ENCODE measurements at regions not wholly inside any gene's neighbourhood (a gene's known extent, or its start where the extent isn't known, plus 50 kb on each side); places are given as distances from the start of the nearest gene placed in this dataset.
"Not testable (repeated sequence)": the region's sequence is repeated elsewhere in the genome, so short reads cannot be mapped to it uniquely, and the experiment has no call there.

- intact Hi-C loops (cut with DNase I): no loop called here
- DNase-seq: no peak
These were observed 128.9 kb upstream of the TMEM164 start for GRCh38 chrX:109873983-109874382.

GRCh38 chrX:109874548-109874947, 128.4 kb upstream of the TMEM164 start:
- intact Hi-C loops (cut with DNase I): no loop called here

GRCh38 chrX:109875831-109876230, 127.1 kb upstream of the TMEM164 start:
- intact Hi-C loops (cut with DNase I): no loop called here
- DNase-seq: no peak

More at GRCh38 chrX:109874548-109874947, 128.4 kb upstream of the TMEM164 start:
- no peak for DNase-seq

- no peak for DNase-seq
- intact Hi-C loops (cut with DNase I): no loop called here
These were observed 124.7 kb upstream of the TMEM164 start for GRCh38 chrX:109878236-109878635.

DNA sequence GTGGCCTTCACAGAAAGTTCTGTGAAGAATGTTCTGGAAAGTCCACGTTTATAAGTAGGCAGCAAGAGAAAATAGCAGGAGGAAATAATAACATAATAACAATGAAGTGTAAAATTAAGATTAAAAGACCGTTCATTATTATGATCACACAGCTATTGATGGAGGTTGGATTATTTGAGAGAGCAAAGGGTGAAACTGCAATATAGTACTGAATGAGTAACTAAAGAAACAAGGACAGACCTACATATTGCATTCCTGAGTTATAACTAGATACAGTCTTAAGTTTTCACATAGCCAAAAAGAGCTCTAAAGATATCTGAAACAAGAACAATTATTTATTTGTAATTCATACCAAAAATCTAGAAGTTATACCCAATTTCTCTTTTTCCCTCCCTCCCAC, 122.9 kb upstream of the TMEM164 start:
- intact Hi-C loops (cut with DNase I): no loop called here
- DNase-seq: no peak

- intact Hi-C loops (cut with DNase I): no loop called here
- no peak for DNase-seq
These were observed 122.3 kb upstream of the TMEM164 start for GRCh38 chrX:109880629-109881028.

GRCh38 chrX:109886122-109886761, 116.7 kb upstream of the TMEM164 start:
- DNase-seq: peak in 6 of 10 donors; percentile 9 to 77 (median 18)
- intact Hi-C loops (cut with DNase I): no loop called here

GRCh38 chrX:109889289-109890006, 113.5 kb upstream of the TMEM164 start:
- intact Hi-C loops (cut with DNase I): loop anchor here (2.0 kb wide), 1 partner anchor 177 kb away; no protein-coding TSS in a partner anchor
- DNase-seq: peak in 1 of 10 donors; percentile 57

DNA sequence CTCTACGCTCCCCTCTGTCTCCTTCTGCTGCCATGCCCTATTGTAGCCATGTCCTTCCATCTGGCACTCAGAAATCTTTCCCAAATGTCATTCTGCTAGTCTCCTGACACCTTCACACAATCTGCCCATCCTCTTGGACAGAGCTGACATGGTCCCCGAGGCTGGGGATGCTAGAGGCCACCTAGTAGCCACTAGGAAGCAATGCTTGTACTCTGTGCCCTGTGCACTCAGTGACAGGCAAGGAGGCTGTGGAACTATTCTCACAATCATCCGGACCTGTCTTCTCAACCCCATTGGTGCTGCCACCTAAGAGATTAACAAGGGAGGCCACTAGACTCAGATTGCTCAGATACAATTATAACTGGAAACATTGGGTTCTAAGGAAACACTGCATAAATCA, 112.6 kb upstream of the TMEM164 start:
- DNase-seq: no peak
- intact Hi-C loops (cut with DNase I): loop anchor here (2.0 kb wide), 1 partner anchor 177 kb away; no protein-coding TSS in a partner anchor

DNA sequence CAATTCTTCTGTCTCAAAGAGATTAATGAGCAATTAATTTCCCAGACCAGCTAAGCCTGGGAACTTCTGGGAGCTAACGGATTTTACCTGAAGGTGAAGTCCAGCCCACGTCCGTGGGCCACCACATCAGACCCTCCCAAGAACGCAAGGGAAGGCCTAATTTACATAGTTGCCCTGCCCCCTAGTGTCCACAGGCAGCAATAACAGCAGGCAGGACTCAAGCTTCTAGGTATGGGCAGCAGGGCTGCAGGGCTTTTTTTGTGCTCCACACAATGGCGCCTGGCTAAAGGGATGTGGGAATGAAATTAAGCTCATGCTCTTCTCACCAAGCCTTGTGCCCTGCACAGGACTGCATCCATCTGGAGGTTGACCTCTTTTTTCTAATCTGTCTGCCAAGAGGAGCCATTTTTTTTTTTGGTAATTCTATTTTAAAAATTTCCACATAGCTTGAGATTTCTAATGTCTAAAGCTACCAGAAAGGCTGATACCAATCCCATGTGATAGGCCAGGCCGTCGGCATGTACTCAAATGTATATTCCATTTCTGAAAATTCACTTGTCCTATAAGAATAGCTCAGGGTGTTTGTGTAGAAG, 111.9 kb upstream of the TMEM164 start:
- intact Hi-C loops (cut with DNase I): loop anchor here (2.0 kb wide), 1 partner anchor 178 kb away; no protein-coding TSS in a partner anchor
- peak in 7 of 10 donors; percentile 29 to 88 (median 42) for DNase-seq

DNA sequence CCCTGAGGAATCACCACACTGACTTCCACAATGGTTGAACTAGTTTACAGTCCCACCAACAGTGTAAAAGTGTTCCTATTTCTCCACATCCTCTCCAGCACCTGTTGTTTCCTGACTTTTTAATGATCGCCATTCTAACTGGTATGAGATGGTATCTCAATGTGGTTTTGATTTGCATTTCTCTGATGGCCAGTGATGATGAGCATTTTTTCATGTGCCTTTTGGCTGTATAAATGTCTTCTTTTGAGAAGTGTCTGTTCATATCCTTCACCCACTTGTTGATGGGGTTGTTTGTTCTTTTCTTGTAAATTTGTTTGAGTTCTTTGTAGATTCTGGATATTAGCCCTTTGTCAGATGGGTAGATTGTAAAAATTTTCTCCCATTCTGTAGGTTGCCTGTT, 106.9 kb upstream of the TMEM164 start:
- DNase-seq; intact Hi-C loops (cut with DNase I): not testable (repeated sequence)

DNA sequence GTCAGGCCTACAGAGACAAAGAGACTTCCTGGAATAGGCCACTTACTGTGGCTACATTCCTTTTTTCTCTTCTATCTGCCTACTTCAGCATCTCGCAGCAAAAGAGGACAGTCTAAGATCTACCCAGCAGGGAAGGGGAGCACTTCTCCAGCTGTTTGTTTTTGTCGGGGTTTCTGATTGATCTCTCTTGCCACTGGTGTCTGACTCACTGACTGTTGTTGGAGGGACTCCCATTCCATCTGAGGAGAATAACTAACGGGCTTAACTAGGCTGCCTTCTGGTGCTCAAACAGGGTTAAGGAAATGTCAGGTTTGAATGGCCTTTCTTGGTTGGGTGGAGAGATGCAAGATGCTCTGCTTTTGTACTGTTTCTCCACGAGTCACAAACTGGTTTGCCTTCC, 100.2 kb upstream of the TMEM164 start:
- intact Hi-C loops (cut with DNase I): no loop called here
- DNase-seq: no peak

DNA sequence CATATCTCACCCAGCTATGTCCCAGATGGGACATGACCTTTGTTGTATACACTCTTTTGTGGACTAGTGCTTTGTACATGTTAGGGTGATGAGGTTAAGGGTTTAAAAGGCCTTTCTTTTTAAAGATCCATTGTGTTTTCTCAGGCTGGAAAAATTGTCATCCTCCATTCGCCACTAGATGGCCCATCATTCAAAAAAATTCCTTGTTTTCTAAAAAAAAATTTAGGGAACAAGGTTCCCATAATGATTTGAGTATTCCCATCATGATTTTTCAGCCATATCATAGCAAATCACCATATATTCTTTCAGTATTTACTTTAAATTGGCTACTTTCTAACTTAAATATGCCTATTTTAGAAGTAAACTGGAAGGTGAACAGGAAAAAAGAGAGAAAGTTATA, 91.9 kb upstream of the TMEM164 start:
- DNase-seq: no peak
- intact Hi-C loops (cut with DNase I): loop anchor here (5.0 kb wide), 1 partner anchor 236 kb away; no protein-coding TSS in a partner anchor

GRCh38 chrX:109912993-109913392, 89.9 kb upstream of the TMEM164 start:
- not testable (repeated sequence) for DNase-seq
- intact Hi-C loops (cut with DNase I): loop anchor here (5.0 kb wide), 1 partner anchor 234 kb away; no protein-coding TSS in a partner anchor

- intact Hi-C loops (cut with DNase I): loop anchor here (5.0 kb wide), 1 partner anchor 233 kb away; no protein-coding TSS in a partner anchor
- no peak for DNase-seq
These were observed 88.6 kb upstream of the TMEM164 start for GRCh38 chrX:109914114-109914849.

GRCh38 chrX:109918753-109919152, 84.2 kb upstream of the TMEM164 start:
- intact Hi-C loops (cut with DNase I): no loop called here
- no peak for DNase-seq

- intact Hi-C loops (cut with DNase I): no loop called here
- no peak for DNase-seq
These were observed 82.6 kb upstream of the TMEM164 start for GRCh38 chrX:109920325-109920724.

DNA sequence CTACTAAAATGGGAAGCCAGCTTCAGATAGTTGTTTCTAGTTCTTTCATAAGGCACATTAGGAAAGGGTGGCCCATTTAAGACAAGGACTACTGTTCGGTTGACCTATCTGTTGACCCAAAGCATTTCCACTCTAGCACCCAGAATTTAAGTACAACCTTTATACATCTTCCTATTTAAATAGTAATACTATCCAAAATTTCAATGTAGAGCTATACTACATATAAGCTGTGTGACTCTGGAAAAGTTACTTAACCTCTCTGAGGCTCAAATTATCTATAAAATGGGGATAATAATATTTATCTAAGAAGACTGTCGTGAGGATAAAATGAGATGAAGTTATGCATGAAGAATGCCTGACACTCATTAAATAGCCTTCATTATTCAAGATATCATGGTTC, 82.0 kb upstream of the TMEM164 start:
- no peak for DNase-seq
- intact Hi-C loops (cut with DNase I): no loop called here

DNA sequence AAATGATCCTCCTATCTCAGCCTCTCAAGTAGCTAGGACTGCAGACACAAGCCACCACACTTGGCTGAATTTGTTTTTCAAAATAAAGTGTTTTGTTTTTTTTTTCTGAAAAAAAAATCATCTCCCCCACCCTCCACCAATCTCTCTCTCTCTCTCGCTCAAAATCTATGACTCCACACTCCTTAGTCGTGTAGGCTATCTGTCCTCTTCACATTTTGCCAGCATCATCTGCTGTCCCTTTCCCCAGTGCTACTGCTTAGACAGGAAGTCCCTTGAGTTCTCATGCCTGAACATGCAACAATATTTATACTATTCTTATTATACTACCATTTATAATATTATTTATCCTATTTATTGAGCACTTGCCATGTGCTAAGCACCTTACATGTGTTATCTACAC, 80.7 kb upstream of the TMEM164 start:
- no peak for DNase-seq
- intact Hi-C loops (cut with DNase I): no loop called here

- intact Hi-C loops (cut with DNase I): not testable (repeated sequence)
These were observed 77.9 kb upstream of the TMEM164 start for GRCh38 chrX:109925003-109925402.

GRCh38 chrX:109925656-109926055, 77.3 kb upstream of the TMEM164 start:
- intact Hi-C loops (cut with DNase I): no loop called here
- DNase-seq: no peak

More at GRCh38 chrX:109925003-109925402, 77.9 kb upstream of the TMEM164 start:
- DNase-seq: not testable (repeated sequence)

All from posterior cingulate gyrus (tissue), 11 donors.